ENCODE measurements at regions not wholly inside any gene's neighbourhood (a gene's known extent, or its start where the extent isn't known, plus 50 kb on each side); places are given as distances from the start of the nearest gene placed in this dataset.

- H3K9ac ChIP-seq: no peak overlapping the region
- no peaks in the 10 kb centered on the region for H3K79me2 ChIP-seq (ENCODE audit: insufficient read depth, low read depth)
- no peak overlapping the region for H3K4me3 ChIP-seq (IDR thresholded peaks at IDR 0.05; ENCODE audit: insufficient read depth, low read depth, low read length)
- no peak overlapping the region for H2AFZ ChIP-seq (ENCODE audit: low read depth)
- H3K27me3 ChIP-seq (ENCODE audit: insufficient read depth, low read depth): no peaks in the 10 kb centered on the region; the same call in 1 of the 2 replicates
- no peak overlapping the region for H3K4me2 ChIP-seq
- no peaks in the 10 kb centered on the region for H3K36me3 ChIP-seq (ENCODE audit: insufficient read depth)
- TF ChIP-seq CTCF (conservative IDR thresholded peaks at IDR 0.05; ENCODE audit: low read depth, low read length): no peak
- no peaks in the 10 kb centered on the region for H4K20me1 ChIP-seq (ENCODE audit: insufficient read depth)
- H3K4me1 ChIP-seq (ENCODE audit: low read depth, poor library complexity, severe bottlenecking): no peaks in the 10 kb centered on the region
- H3K27ac ChIP-seq: no peak overlapping the region
Measured at GRCh38 chr1:30328401-30329262, 394.8 kb downstream of the MATN1 start.

GRCh38 chr1:30328100-30328370 lies 395.4 kb downstream of the MATN1 start:
- H3K27me3 ChIP-seq (ENCODE audit: insufficient read depth, low read depth): no peaks in the 10 kb centered on the region; the same call in 1 of the 2 replicates
- H2AFZ ChIP-seq (ENCODE audit: low read depth): no peak overlapping the region
- H3K79me2 ChIP-seq (ENCODE audit: insufficient read depth, low read depth): no peaks in the 10 kb centered on the region

GRCh38 chr1:30327370-30328099 lies 395.9 kb downstream of the MATN1 start:
- H3K9ac ChIP-seq: no peak overlapping the region
- no peak overlapping the region for H2AFZ ChIP-seq (ENCODE audit: low read depth)
- no peaks in the 10 kb centered on the region for H3K4me1 ChIP-seq (ENCODE audit: low read depth, poor library complexity, severe bottlenecking)
- no peaks in the 10 kb centered on the region for H3K79me2 ChIP-seq (ENCODE audit: insufficient read depth, low read depth)
- no peak overlapping the region for H3K4me2 ChIP-seq
- no peak overlapping the region for H3K27ac ChIP-seq
- no peak for TF ChIP-seq CTCF (conservative IDR thresholded peaks at IDR 0.05; ENCODE audit: low read depth, low read length)
- no peaks in the 10 kb centered on the region; the same call in 1 of the 2 replicates for H3K27me3 ChIP-seq (ENCODE audit: insufficient read depth, low read depth)
- no peak overlapping the region for H3K4me3 ChIP-seq (IDR thresholded peaks at IDR 0.05; ENCODE audit: insufficient read depth, low read depth, low read length)
- H4K20me1 ChIP-seq (ENCODE audit: insufficient read depth): no peaks in the 10 kb centered on the region
- H3K36me3 ChIP-seq (ENCODE audit: insufficient read depth): no peaks in the 10 kb centered on the region

More at GRCh38 chr1:30328100-30328370, 395.4 kb downstream of the MATN1 start:
- no peak overlapping the region for H3K27ac ChIP-seq
- H3K4me2 ChIP-seq: no peak overlapping the region
- no peaks in the 10 kb centered on the region for H3K4me1 ChIP-seq (ENCODE audit: low read depth, poor library complexity, severe bottlenecking)
- H4K20me1 ChIP-seq (ENCODE audit: insufficient read depth): no peaks in the 10 kb centered on the region
- no peak overlapping the region for H3K4me3 ChIP-seq (IDR thresholded peaks at IDR 0.05; ENCODE audit: insufficient read depth, low read depth, low read length)
- no peak overlapping the region for H3K9ac ChIP-seq
- TF ChIP-seq CTCF (conservative IDR thresholded peaks at IDR 0.05; ENCODE audit: low read depth, low read length): no peak
- no peaks in the 10 kb centered on the region for H3K36me3 ChIP-seq (ENCODE audit: insufficient read depth)

- Histone ChIP-seq H3K79me2 (ENCODE audit: insufficient read depth, low read depth) (no peaks in the 10 kb centered on the region), H3K4me1 (ENCODE audit: low read depth, poor library complexity, severe bottlenecking) (no peaks in the 10 kb centered on the region), H3K9ac (no peak overlapping the region), H3K27ac (no peak overlapping the region), H4K20me1 (ENCODE audit: insufficient read depth) (no peaks in the 10 kb centered on the region), H3K36me3 (ENCODE audit: insufficient read depth) (no peaks in the 10 kb centered on the region), H3K4me3 (IDR thresholded peaks at IDR 0.05; ENCODE audit: insufficient read depth, low read depth, low read length) (no peak overlapping the region), H3K4me2 (no peak overlapping the region), H2AFZ (ENCODE audit: low read depth) (no peak overlapping the region), H3K27me3 (ENCODE audit: insufficient read depth, low read depth) (no peaks in the 10 kb centered on the region; the same call in 1 of the 2 replicates)
- no peak for TF ChIP-seq CTCF (conservative IDR thresholded peaks at IDR 0.05; ENCODE audit: low read depth, low read length)
Measured at GRCh38 chr1:30325999-30326398, 397.4 kb downstream of the MATN1 start.

Data from KMS-11 (cell line).